CD8-positive, alpha-beta memory T cell (primary cell): ENCODE measurements at regions not wholly inside any gene's neighbourhood (a gene's known extent, or its start where the extent isn't known, plus 50 kb on each side); places are given as distances from the start of the nearest gene placed in this dataset.

ENCODE experiments used
- CTCF ChIA-PET: fragments of 350-600 bp; sonication (Branson Sonifier 250); formaldehyde crosslinking; loops from one replicate; lab custom pipeline; 2021; ENCODE audit warnings: antibody characterized with exemption; lab: Charles Lee
- POLR2A ChIA-PET: fragments of 350-600 bp; sonication (Branson Sonifier 250); formaldehyde crosslinking; loops from one replicate; lab custom pipeline; 2021; ENCODE audit warnings: antibody characterized with exemption; lab: Charles Lee
- DNase-seq, 5 donors: peaks; one replicate each; pipeline versions ENCODE4 v3.0.0 to v3.0.0-alpha.2; 2020 to 2022; ENCODE audit warnings: mixed read lengths in 1 of 5
- H3K27ac ChIP-seq: one replicate; pipeline ENCODE4 v1.7.0; 2013; ENCODE audit warnings: low read depth, mild to moderate bottlenecking, low read length, moderate library complexity
- H3K27me3 ChIP-seq: 2 replicates; pipeline ENCODE4 v1.7.0; 2013; ENCODE audit warnings: low read length, mild to moderate bottlenecking; ENCODE audit not compliant: insufficient read depth, poor library complexity, severe bottlenecking
- H3K36me3 ChIP-seq: 2 replicates; pipeline ENCODE4 v1.7.0; 2013; ENCODE audit warnings: mild to moderate bottlenecking, low read length, moderate library complexity; ENCODE audit not compliant: insufficient read depth
- H3K4me1 ChIP-seq: 2 replicates; pipeline ENCODE4 v1.7.0; 2013; ENCODE audit warnings: mild to moderate bottlenecking, low read length, moderate library complexity; ENCODE audit not compliant: insufficient read depth
- H3K4me3 ChIP-seq: 2 replicates; pipeline ENCODE4 v1.7.0; 2013; ENCODE audit warnings: mild to moderate bottlenecking, low read length
- H3K9me3 ChIP-seq: 2 replicates; pipeline ENCODE4 v1.7.0; 2013; ENCODE audit warnings: mild to moderate bottlenecking, low read length
- H3K27ac Mint-ChIP-seq, 8 donors: one replicate each; pipeline ENCODE4 v1.8.0; 2020 to 2021; ENCODE audit warnings: mixed read lengths in 8 of 8, mild to moderate bottlenecking in 6 of 8, inconsistent platforms in 3 of 8, moderate library complexity in 3 of 8
- H3K27me3 Mint-ChIP-seq, 2 donors: one replicate each; pipeline ENCODE4 v1.8.0; 2020 to 2021; ENCODE audit warnings: mixed read lengths in 2 of 2, mild to moderate bottlenecking in 1 of 2, moderate library complexity in 1 of 2
- H3K36me3 Mint-ChIP-seq, 3 donors: one replicate each; pipeline ENCODE4 v1.8.0; 2020 to 2021; ENCODE audit warnings: mixed read lengths in 3 of 3, inconsistent platforms in 1 of 3, mild to moderate bottlenecking in 1 of 3
- H3K4me1 Mint-ChIP-seq, 3 donors: one replicate each; pipeline ENCODE4 v1.8.0; 2020 to 2021; ENCODE audit warnings: mixed read lengths in 3 of 3, inconsistent platforms in 1 of 3, mild to moderate bottlenecking in 1 of 3
- H3K4me3 Mint-ChIP-seq, 7 donors: one replicate each; pipeline ENCODE4 v1.8.0; 2020 to 2021; ENCODE audit warnings: mixed read lengths in 7 of 7, mild to moderate bottlenecking in 6 of 7, moderate library complexity in 4 of 7, inconsistent platforms in 2 of 7
- H3K9me3 Mint-ChIP-seq, 5 donors: one replicate each; pipeline ENCODE4 v1.8.0; 2020 to 2022; ENCODE audit warnings: mixed read lengths in 5 of 5, mild to moderate bottlenecking in 3 of 5, moderate library complexity in 2 of 5, inconsistent platforms in 1 of 5

- Mint-ChIP-seq H3K9me3 (no peaks in the 10 kb centered on the region), H3K4me1 (peaks cover 0 to 4% (median 0%) of the 10 kb centered on the region in 3 donors), H3K4me3 (no peak overlapping the region), H3K27ac (no peak overlapping the region), H3K36me3 (peaks cover 0 to 2% (median 0%) of the 10 kb centered on the region in 3 donors), H3K27me3 (peaks cover 0 to 1% of the 10 kb centered on the region in 2 donors)
- H3K9me3 ChIP-seq = no peaks in the 10 kb centered on the region
- H3K36me3 ChIP-seq = no peaks in the 10 kb centered on the region
- no peaks in the 10 kb centered on the region for H3K4me1 ChIP-seq
- CTCF ChIA-PET = no interaction called here
- H3K4me3 ChIP-seq = no peak overlapping the region
- no peak for DNase-seq
- H3K27me3 ChIP-seq = no peaks in the 10 kb centered on the region
- no peak overlapping the region for H3K27ac ChIP-seq
- POLR2A ChIA-PET = no interaction called here
Measured at GRCh38 chr12:67391034-67391433, 121.9 kb downstream of the CAND1 start.

GRCh38 chr12:67391656-67392055, 122.5 kb downstream of the CAND1 start:
- ChIA-PET CTCF (no interaction called here), POLR2A (no interaction called here)
- Mint-ChIP-seq H3K27ac (no peak overlapping the region), H3K9me3 (no peaks in the 10 kb centered on the region), H3K4me1 (peaks cover 0 to 4% (median 0%) of the 10 kb centered on the region in 3 donors), H3K27me3 (peaks cover 0 to 2% of the 10 kb centered on the region in 2 donors), H3K36me3 (peaks cover 0 to 2% (median 0%) of the 10 kb centered on the region in 3 donors), H3K4me3 (no peak overlapping the region)
- Histone ChIP-seq H3K9me3 (no peaks in the 10 kb centered on the region), H3K27ac (no peak overlapping the region), H3K27me3 (no peaks in the 10 kb centered on the region), H3K4me1 (no peaks in the 10 kb centered on the region), H3K4me3 (no peak overlapping the region), H3K36me3 (no peaks in the 10 kb centered on the region)
- DNase-seq = no peak

- H3K36me3 Mint-ChIP-seq = peaks cover 0 to 2% (median 0%) of the 10 kb centered on the region in 3 donors
- Histone ChIP-seq H3K36me3 (no peaks in the 10 kb centered on the region), H3K9me3 (no peaks in the 10 kb centered on the region), H3K27me3 (no peaks in the 10 kb centered on the region), H3K4me3 (no peak overlapping the region), H3K27ac (no peak overlapping the region), H3K4me1 (no peaks in the 10 kb centered on the region)
- ChIA-PET CTCF (no interaction called here), POLR2A (no interaction called here)
- no peaks in the 10 kb centered on the region for H3K4me1 Mint-ChIP-seq
- no peaks in the 10 kb centered on the region for H3K9me3 Mint-ChIP-seq
- H3K4me3 Mint-ChIP-seq = no peak overlapping the region
- H3K27me3 Mint-ChIP-seq = peaks cover 0 to 2% of the 10 kb centered on the region in 2 donors
- DNase-seq = no peak
- no peak overlapping the region for H3K27ac Mint-ChIP-seq
Measured at GRCh38 chr12:67394550-67394949, 125.4 kb downstream of the CAND1 start.

- Mint-ChIP-seq H3K4me1 (no peaks in the 10 kb centered on the region), H3K27me3 (peaks cover 8 to 9% of the 10 kb centered on the region in 2 donors), H3K9me3 (peaks cover 0 to 8% (median 4%) of the 10 kb centered on the region in 5 donors), H3K36me3 (peaks cover 0 to 11% (median 2%) of the 10 kb centered on the region in 3 donors), H3K4me3 (no peak overlapping the region), H3K27ac (no peak overlapping the region)
- Histone ChIP-seq H3K27me3 (no peaks in the 10 kb centered on the region), H3K4me3 (no peak overlapping the region), H3K9me3 (no peaks in the 10 kb centered on the region), H3K4me1 (no peaks in the 10 kb centered on the region), H3K36me3 (no peaks in the 10 kb centered on the region), H3K27ac (no peak overlapping the region)
- ChIA-PET POLR2A (no interaction called here), CTCF (no interaction called here)
- no peak for DNase-seq
Measured at GRCh38 chr12:67400742-67401141, 131.6 kb downstream of the CAND1 start.

- H3K4me3 Mint-ChIP-seq = no peak overlapping the region
- CTCF ChIA-PET = no interaction called here
Measured at GRCh38 chr12:67410246-67410645, 141.1 kb downstream of the CAND1 start.

DNA sequence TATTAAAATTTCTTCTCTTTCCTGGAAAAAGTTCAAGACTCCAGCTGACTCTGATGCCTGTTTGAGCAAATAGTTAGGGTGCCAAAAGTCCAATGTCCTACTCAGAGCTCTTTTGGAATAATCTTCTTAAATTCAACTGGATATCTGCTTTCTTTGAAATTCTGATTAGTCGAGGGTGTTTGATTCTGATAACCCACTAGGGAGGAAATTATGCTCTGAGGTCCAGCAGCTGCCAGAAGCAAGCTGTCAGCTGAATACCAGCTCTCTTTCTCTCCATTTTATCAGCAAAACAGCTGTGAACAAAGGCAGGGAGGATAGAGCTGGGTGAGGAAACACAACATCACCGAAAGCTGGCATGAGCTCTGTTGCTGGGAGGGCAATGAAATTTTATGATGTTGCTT, 141.5 kb downstream of the CAND1 start:
- Mint-ChIP-seq H3K27me3 (peaks cover 4 to 5% of the 10 kb centered on the region in 2 donors), H3K9me3 (peaks cover 0 to 20% (median 12%) of the 10 kb centered on the region in 5 donors), H3K27ac (no peak overlapping the region), H3K36me3 (peaks cover 0 to 34% (median under 1%) of the 10 kb centered on the region in 3 donors), H3K4me1 (no peaks in the 10 kb centered on the region), H3K4me3 (no peak overlapping the region)
- no peak overlapping the region for H3K4me3 ChIP-seq
- H3K4me1 ChIP-seq = no peaks in the 10 kb centered on the region
- no peaks in the 10 kb centered on the region for H3K27me3 ChIP-seq
- POLR2A ChIA-PET = no interaction called here
- no peak for DNase-seq
- no peaks in the 10 kb centered on the region for H3K9me3 ChIP-seq
- H3K36me3 ChIP-seq = no peaks in the 10 kb centered on the region
- CTCF ChIA-PET = no interaction called here
- no peak overlapping the region for H3K27ac ChIP-seq

More at GRCh38 chr12:67410246-67410645, 141.1 kb downstream of the CAND1 start:
- H3K9me3 ChIP-seq = no peaks in the 10 kb centered on the region
- H3K27me3 ChIP-seq = no peaks in the 10 kb centered on the region
- no peaks in the 10 kb centered on the region for H3K36me3 ChIP-seq
- no peaks in the 10 kb centered on the region for H3K4me1 ChIP-seq
- no peak overlapping the region for H3K27ac Mint-ChIP-seq
- H3K36me3 Mint-ChIP-seq = peaks cover 0 to 37% (median 3%) of the 10 kb centered on the region in 3 donors
- DNase-seq = no peak
- no peak overlapping the region for H3K4me3 ChIP-seq
- no peaks in the 10 kb centered on the region for H3K4me1 Mint-ChIP-seq
- peaks cover 4 to 9% of the 10 kb centered on the region in 2 donors for H3K27me3 Mint-ChIP-seq
- POLR2A ChIA-PET = no interaction called here
- H3K27ac ChIP-seq = no peak overlapping the region
- peaks cover 0 to 24% (median 16%) of the 10 kb centered on the region in 5 donors for H3K9me3 Mint-ChIP-seq

GRCh38 chr12:67411562-67411961, 142.4 kb downstream of the CAND1 start:
- peaks cover 0 to 25% (median 0%) of the 10 kb centered on the region in 3 donors for H3K36me3 Mint-ChIP-seq
- H3K27me3 Mint-ChIP-seq = peaks cover 0 to 3% of the 10 kb centered on the region in 2 donors
- ChIA-PET POLR2A (no interaction called here), CTCF (no interaction called here)
- Histone ChIP-seq H3K4me1 (no peaks in the 10 kb centered on the region), H3K9me3 (no peaks in the 10 kb centered on the region), H3K36me3 (no peaks in the 10 kb centered on the region), H3K4me3 (no peak overlapping the region), H3K27me3 (no peaks in the 10 kb centered on the region), H3K27ac (no peak overlapping the region)
- peaks cover 0 to 11% (median 6%) of the 10 kb centered on the region in 5 donors for H3K9me3 Mint-ChIP-seq
- no peak overlapping the region for H3K4me3 Mint-ChIP-seq
- no peak for DNase-seq
- H3K4me1 Mint-ChIP-seq = no peaks in the 10 kb centered on the region
- H3K27ac Mint-ChIP-seq = no peak overlapping the region

- H3K36me3 ChIP-seq = no peaks in the 10 kb centered on the region
- Mint-ChIP-seq H3K27me3 (no peaks in the 10 kb centered on the region), H3K9me3 (peaks cover 0 to 6% (median 2%) of the 10 kb centered on the region in 5 donors), H3K4me1 (no peaks in the 10 kb centered on the region), H3K4me3 (no peak overlapping the region), H3K36me3 (peaks cover 0 to 7% (median 0%) of the 10 kb centered on the region in 3 donors), H3K27ac (no peak overlapping the region)
- H3K4me3 ChIP-seq = no peak overlapping the region
- ChIA-PET POLR2A (no interaction called here), CTCF (interaction anchor here (1.2 kb wide), 1 partner anchor 21 kb away, joined by 3 read pairs; no protein-coding TSS in a partner anchor)
- no peak overlapping the region for H3K27ac ChIP-seq
- no peaks in the 10 kb centered on the region for H3K4me1 ChIP-seq
- no peak for DNase-seq
- no peaks in the 10 kb centered on the region for H3K27me3 ChIP-seq
- H3K9me3 ChIP-seq = no peaks in the 10 kb centered on the region
Measured at GRCh38 chr12:67413577-67413976, 144.4 kb downstream of the CAND1 start.
